Dedifferentiated amniotic fluid mesenchymal stem cell (primary cell): ENCODE measurements at regions not wholly inside any gene's neighbourhood (a gene's known extent, or its start where the extent isn't known, plus 50 kb on each side); places are given as distances from the start of the nearest gene placed in this dataset.

Experiments
- DNase-seq: peaks from one replicate; pipeline ENCODE4 v3.0.0-alpha.2; 2016; ENCODE audit errors: extremely low spot score

DNA sequence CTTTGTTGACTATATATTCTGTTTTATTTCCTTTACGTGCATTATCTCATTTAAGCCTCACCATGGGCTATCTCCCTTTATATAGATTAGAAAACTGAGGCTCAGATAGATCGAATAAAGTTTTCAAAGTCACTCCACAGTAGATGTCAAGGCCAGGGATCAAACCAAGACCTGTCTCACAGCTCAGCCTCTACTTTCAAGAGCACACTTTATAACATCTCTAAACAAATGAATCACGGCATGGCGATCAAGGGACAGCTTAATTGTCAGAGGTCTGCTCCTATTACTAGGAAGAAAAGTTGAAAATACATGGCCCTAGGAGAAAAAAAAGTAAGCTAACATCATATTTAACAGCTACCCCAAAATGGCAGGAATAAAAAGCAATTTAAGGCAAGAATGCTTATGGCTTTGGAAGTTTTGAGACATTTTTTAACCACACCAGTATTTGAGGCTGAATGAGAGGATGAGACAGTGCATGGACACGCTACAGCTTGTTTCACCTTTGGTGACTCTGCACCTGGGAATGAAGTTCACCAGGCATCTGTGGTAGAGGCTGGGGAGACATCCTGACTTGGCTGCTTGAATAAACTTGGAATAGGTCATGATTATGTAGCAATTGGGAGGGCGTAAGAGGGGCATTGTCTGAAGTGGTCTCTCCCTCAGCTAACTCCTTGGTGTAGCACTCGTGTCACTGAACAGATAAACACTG lies 486.8 kb upstream of the WWC1 start:
- no peak for DNase-seq

DNA sequence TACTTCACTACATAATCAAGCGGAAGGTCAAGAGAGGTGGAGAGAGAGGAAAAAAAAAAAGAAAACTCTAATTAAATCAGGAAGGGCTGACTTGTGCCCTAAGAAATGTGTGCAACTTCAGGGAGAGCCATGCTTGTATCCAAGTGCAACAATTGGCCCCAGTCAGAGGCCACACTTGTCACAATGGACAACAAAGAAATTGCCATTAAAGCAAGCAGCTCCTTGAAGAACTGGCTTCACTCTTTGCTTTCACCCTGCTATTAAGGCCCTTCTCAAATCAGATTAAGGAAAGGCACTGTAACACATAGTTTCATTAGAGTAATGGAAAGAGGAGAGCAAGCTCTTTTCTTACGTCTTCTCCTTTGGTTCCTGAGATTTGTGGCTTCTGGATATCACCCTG lies 480.9 kb upstream of the WWC1 start:
- no peak for DNase-seq

- no peak for DNase-seq
These were observed 478.6 kb upstream of the WWC1 start for GRCh38 chr5:167812871-167813270.

DNA sequence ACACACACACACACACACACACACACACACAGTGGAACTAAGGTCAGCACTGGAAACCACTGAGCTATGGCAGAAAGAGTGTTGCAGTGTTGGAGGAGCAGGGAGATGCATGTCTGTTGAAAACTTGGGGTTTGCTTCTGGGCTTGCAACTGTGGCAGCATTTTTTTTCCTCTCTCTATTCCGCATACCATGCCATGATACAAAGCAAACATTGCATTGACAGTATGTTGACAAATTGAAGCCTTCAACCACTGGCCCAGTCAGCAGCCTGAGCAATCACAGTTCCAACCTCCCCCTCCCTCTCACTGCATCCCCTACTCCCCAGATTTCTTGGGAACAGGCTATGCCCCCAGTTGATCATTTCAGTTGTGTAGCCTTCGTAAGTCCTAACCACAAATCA lies 478.1 kb upstream of the WWC1 start:
- DNase-seq = no peak

DNA sequence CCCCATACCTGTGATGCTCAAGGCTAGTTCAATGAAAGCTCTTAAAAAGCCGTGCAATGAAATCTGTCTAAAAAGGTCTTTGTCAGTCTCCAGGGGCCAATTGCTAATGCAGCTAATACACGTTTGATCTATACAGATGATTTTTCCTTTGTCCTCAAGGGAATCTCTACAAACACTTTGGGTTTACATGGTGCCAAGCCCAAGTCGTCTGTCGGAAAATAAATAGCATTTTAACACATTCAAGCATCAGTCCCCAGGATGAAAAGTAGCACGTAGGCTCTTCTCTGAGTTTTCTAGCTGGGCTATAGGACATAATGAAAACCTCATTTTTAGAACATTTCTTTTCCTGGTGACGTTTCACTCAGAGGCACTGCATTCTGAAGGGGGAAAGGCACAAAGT lies 477.4 kb upstream of the WWC1 start:
- no peak for DNase-seq

- DNase-seq = peak; percentile 79
These were observed 476.6 kb upstream of the WWC1 start for GRCh38 chr5:167814828-167815227.

GRCh38 chr5:167816354-167816753 lies 475.1 kb upstream of the WWC1 start:
- DNase-seq = no peak

DNA sequence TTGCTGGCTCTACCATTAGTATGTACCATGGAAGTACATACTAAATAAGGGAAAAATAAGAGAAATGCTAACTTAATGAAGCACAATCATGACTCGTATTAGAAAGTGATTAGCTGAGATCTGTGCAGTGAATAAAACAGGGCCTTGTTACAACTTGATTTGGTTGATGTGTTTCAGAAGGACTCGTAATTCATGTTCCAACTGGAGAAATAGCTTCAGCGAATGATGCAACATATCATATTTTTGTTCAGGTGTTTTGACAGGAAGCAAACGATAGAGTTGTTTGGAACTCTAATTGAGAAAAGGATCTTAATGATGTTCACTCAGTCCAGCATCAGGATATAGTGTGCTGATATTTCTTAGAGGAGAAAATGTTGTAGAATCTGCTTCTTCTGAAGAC lies 474.6 kb upstream of the WWC1 start:
- DNase-seq = no peak

DNA sequence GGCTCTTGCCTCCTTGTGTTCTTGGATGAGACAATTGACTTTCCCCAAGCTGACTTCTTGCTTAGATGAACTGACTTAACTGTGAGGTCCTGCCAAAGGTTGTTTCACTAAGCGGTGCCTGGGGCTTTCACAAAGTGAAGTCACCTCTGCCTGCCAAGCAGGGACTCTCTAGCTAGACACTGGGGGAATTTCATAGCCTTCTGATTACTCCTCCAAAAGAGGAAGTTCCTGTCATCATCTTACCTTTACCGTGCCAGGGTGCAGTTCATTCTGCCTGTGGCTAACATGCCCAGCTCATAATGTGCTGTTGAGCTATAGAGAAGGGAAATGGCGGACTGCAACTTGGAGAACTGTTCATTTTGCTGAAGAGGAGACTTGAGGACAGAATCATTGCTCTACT lies 472.0 kb upstream of the WWC1 start:
- no peak for DNase-seq

DNA sequence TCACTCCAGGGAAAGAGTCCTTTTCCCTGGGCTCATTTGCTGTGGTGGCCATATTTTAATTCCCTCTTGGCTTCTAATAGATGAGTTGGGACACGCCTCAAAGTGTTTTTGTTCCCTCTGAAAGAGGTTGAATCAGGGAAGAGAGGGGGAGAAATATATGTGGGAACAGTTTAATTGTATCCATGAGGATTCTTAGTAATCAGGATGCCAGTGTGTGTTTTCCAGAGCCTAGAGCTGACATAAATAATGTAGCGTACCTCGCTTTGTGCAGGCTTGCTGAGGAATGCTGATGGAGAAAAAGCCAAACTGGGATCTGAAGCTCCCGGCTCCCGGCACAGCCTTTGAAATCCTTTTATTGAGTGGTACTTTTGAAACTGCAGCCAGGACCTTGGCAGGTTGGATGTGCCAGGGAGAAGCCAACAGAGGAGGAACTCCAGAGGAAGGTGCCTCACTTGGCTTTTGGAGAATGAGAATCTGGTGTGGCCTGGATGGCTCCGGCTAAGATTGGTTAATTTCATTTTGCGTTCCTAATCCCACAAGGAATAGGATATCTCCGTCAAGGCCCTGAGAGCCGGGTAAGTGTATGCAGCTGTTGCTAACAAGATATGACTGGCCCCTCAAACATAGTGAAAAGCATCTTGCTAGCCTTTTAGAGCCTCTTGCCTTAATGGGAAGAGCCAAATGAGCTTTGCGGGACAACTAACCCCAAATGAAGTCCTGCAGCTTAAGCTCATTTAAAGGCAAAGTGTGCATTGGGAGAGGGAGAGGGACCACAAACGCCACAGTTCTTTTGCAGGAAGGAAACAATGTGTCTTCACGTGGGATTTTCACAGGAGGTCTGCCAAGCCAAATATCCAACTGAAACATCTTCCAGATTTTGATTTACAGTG lies 471.1 kb upstream of the WWC1 start:
- DNase-seq = no peak

- DNase-seq = no peak
These were observed 470.3 kb upstream of the WWC1 start for GRCh38 chr5:167821151-167821550.

- no peak for DNase-seq
These were observed 469.8 kb upstream of the WWC1 start for GRCh38 chr5:167821669-167822068.

- no peak for DNase-seq
These were observed 469.2 kb upstream of the WWC1 start for GRCh38 chr5:167822241-167822640.

DNA sequence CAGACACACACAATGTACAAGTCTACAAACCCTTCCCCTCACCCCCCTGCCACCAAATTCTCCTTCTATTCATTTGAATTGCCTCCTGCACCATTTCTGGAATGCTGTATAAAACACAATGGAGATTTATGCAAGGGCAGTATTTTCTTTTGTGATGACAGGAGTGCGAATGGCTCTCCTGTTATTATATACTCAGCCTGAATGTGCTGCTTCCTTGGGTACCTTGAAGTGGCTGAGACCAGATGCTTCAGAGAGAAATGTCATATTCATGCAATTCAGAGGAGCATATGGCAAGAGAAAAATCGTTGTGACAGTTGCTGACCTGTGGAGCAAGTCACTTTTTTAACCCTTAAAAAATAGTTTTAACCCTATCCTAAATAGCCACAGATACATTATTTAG lies 468.0 kb upstream of the WWC1 start:
- DNase-seq = no peak

DNA sequence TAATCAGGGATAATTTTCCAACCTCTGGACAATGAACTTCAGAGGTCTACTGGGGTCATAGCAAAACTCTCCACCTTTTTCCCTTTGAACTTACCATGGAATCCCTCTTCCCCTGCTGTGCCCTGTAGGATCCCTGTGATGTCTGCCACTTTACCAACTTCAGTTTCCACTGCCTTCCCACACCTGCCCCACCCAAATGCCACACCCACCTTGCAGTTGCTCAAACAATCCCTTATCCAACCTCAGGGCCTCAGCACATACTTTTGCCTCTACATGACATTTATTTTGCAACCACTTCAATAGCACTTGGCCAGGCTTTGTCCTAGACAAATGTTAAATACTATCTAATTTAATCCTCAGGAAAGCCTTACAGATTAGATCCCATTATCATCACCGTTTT lies 463.7 kb upstream of the WWC1 start:
- DNase-seq = no peak

DNA sequence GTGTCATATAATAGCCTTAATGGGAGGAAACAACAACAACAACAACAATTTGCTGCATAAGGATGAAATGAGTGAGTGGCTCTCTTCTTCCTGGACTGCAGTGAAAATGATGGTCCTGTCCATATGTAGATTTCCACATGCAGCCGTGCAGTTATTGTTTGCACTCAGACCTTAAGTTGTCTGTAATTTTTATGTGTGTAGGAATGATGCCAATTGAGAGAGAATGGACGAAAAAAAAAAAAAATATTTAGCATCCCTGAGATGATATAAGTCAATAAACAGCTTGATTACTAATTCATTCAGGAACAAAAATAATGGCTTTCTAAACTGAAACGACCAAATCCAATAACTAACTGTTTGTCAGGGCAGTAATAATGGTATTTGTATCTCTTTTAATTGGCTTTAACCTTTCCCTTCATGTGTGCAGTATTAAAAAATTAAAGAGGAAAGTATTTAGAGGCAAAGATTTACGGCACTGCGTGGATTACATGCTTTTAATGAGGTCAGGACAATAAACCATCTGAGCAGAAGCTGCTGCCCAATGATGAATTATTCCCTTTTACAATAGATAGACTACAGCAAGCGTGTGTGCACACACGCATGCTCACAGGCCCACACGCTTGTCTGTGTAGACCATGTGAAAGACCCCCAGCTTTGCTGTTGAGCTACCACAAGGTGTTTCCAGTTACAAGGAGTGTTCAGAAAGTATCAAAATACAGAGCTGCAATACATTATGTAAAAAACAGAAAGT lies 459.5 kb upstream of the WWC1 start:
- DNase-seq = no peak

- no peak for DNase-seq
These were observed 458.8 kb upstream of the WWC1 start for GRCh38 chr5:167832609-167833008.

GRCh38 chr5:167833456-167833855 lies 458.0 kb upstream of the WWC1 start:
- DNase-seq = no peak

- peak; percentile 19 for DNase-seq
These were observed 456.3 kb upstream of the WWC1 start for GRCh38 chr5:167835146-167835545.

GRCh38 chr5:167837127-167837526 lies 454.3 kb upstream of the WWC1 start:
- DNase-seq = no peak

GRCh38 chr5:167839065-167839464 lies 452.4 kb upstream of the WWC1 start:
- DNase-seq = no peak

GRCh38 chr5:167840527-167841130 lies 450.8 kb upstream of the WWC1 start:
- no peak for DNase-seq
